Endodermal cell (in vitro differentiated cells): ENCODE measurements at regions not wholly inside any gene's neighbourhood (a gene's known extent, or its start where the extent isn't known, plus 50 kb on each side); places are given as distances from the start of the nearest gene placed in this dataset.

ENCODE experiments used
- DNase-seq: peaks from one replicate; pipeline ENCODE4 v3.0.0-alpha.2; 2017
- H3K27ac ChIP-seq: 2 replicates; pipeline ENCODE4 v1.5.1; 2013; ENCODE audit warnings: mild to moderate bottlenecking, low read depth, low read length, moderate library complexity
- H3K27me3 ChIP-seq: 2 replicates; pipeline ENCODE4 v1.6.1; 2013; ENCODE audit warnings: mild to moderate bottlenecking, low read length, moderate library complexity; ENCODE audit not compliant: insufficient read depth, control insufficient read depth, poor library complexity, severe bottlenecking
- H3K36me3 ChIP-seq: 2 replicates; pipeline ENCODE4 v1.7.0; 2013; ENCODE audit warnings: mild to moderate bottlenecking, low read length, moderate library complexity; ENCODE audit not compliant: control insufficient read depth, insufficient read depth
- H3K4me1 ChIP-seq: one replicate; pipeline ENCODE4 v1.7.0; 2013; ENCODE audit warnings: low read length; ENCODE audit not compliant: control insufficient read depth, insufficient read depth
- H3K4me3 ChIP-seq: 2 replicates; pipeline ENCODE4 v1.5.1; 2013; ENCODE audit warnings: mild to moderate bottlenecking, low read length, moderate library complexity
- H3K9ac ChIP-seq: 2 replicates; pipeline ENCODE4 v1.6.1; 2013; ENCODE audit warnings: mild to moderate bottlenecking, low read length, moderate library complexity; ENCODE audit not compliant: poor library complexity, severe bottlenecking; ENCODE audit errors: extremely low read depth
- H3K9me3 ChIP-seq: 2 replicates; pipeline ENCODE4 v1.6.1; 2013; ENCODE audit warnings: mild to moderate bottlenecking, low read length, moderate library complexity; ENCODE audit not compliant: control insufficient read depth
- H3K27ac Mint-ChIP-seq: 2 replicates; pipeline ENCODE4 v1.8.0; 2020; ENCODE audit warnings: mixed read lengths
- H3K27me3 Mint-ChIP-seq: 2 replicates; pipeline ENCODE4 v1.8.0; 2021; ENCODE audit warnings: mild to moderate bottlenecking, mixed read lengths; ENCODE audit not compliant: insufficient read depth
- H3K36me3 Mint-ChIP-seq: 2 replicates; pipeline ENCODE4 v1.8.0; 2020; ENCODE audit warnings: low read depth, mixed read lengths
- H3K4me1 Mint-ChIP-seq: 2 replicates; pipeline ENCODE4 v1.8.0; 2020; ENCODE audit warnings: mixed read lengths
- H3K4me3 Mint-ChIP-seq: 2 replicates; pipeline ENCODE4 v1.8.0; 2020; ENCODE audit warnings: mild to moderate bottlenecking, moderate library complexity, mixed read lengths
- H3K9me3 Mint-ChIP-seq: 2 replicates; pipeline ENCODE4 v1.8.0; 2020; ENCODE audit warnings: mild to moderate bottlenecking, mixed read lengths
- CTCF ChIP-seq: fragments of 200-600 bp; sonication (generic); conservative IDR thresholded peaks from 2 replicates; pipeline ENCODE4 v1.5.0; 2021; ENCODE audit warnings: antibody characterized with exemption, mild to moderate bottlenecking
- WGBS, 2 experiments: methylation state at CpG; one replicate each; pipeline versions ENCODE4 v1.1.5 to v1.1.7; 2013; ENCODE audit warnings: missing lambda C conversion rate in 2 of 2, mixed read lengths in 1 of 2; ENCODE audit not compliant: insufficient coverage in 1 of 2, insufficient read length in 1 of 2; 5-methylcytosine and 5-hydroxymethylcytosine counted together

- TF ChIP-seq CTCF: no peak
- no peaks in the 10 kb centered on the region for H3K27me3 ChIP-seq
- H3K27ac Mint-ChIP-seq: no peak overlapping the region
- no peak overlapping the region for H3K4me3 Mint-ChIP-seq
- no peak overlapping the region for H3K27ac ChIP-seq
- no peaks in the 10 kb centered on the region for H3K36me3 Mint-ChIP-seq
- WGBS, 2 experiments: 93 to 100% methylated on average over 1 to 2 of the region's 2 CpGs
- H3K4me3 ChIP-seq: peak overlapping the region; percentile 67
- peaks cover 13% of the 10 kb centered on the region for H3K9me3 ChIP-seq
- H3K27me3 Mint-ChIP-seq: no peaks in the 10 kb centered on the region
- DNase-seq: no peak
- peaks cover 9% of the 10 kb centered on the region for H3K9me3 Mint-ChIP-seq
- peaks cover 15% of the 10 kb centered on the region for H3K4me1 Mint-ChIP-seq
- H3K9ac ChIP-seq: no peak overlapping the region
- H3K4me1 ChIP-seq: peaks cover 9% of the 10 kb centered on the region
- H3K36me3 ChIP-seq: no peaks in the 10 kb centered on the region
Observed at GRCh38 chr1:106526650-106527049, 529.8 kb upstream of the PRMT6 start.

- Histone ChIP-seq H3K4me3 (no peak overlapping the region), H3K36me3 (no peaks in the 10 kb centered on the region), H3K4me1 (no peaks in the 10 kb centered on the region), H3K27me3 (no peaks in the 10 kb centered on the region), H3K27ac (no peak overlapping the region), H3K9ac (no peak overlapping the region), H3K9me3 (peaks cover 21% of the 10 kb centered on the region)
- peak; percentile 74 for TF ChIP-seq CTCF
- no peak for DNase-seq
- 77% methylated on average over 2 of the region's 2 CpGs; no CpG with 5 or more reads in 1 of the 2 experiments for WGBS, 2 experiments
- Mint-ChIP-seq H3K27me3 (no peaks in the 10 kb centered on the region), H3K4me1 (no peaks in the 10 kb centered on the region), H3K4me3 (no peak overlapping the region), H3K27ac (no peak overlapping the region), H3K9me3 (peaks cover 12% of the 10 kb centered on the region), H3K36me3 (no peaks in the 10 kb centered on the region)
Observed at GRCh38 chr1:106534612-106535011, 521.9 kb upstream of the PRMT6 start.

GRCh38 chr1:106536741-106537140, 519.7 kb upstream of the PRMT6 start:
- H3K9ac ChIP-seq: no peak overlapping the region
- no peaks in the 10 kb centered on the region for H3K4me1 ChIP-seq
- H3K4me3 Mint-ChIP-seq: no peak overlapping the region
- no peaks in the 10 kb centered on the region for H3K27me3 Mint-ChIP-seq
- no peaks in the 10 kb centered on the region for H3K27me3 ChIP-seq
- no peak overlapping the region for H3K27ac Mint-ChIP-seq
- no peaks in the 10 kb centered on the region for H3K36me3 ChIP-seq
- no peak for TF ChIP-seq CTCF
- H3K27ac ChIP-seq: no peak overlapping the region
- H3K4me1 Mint-ChIP-seq: no peaks in the 10 kb centered on the region
- no peak for DNase-seq
- H3K4me3 ChIP-seq: no peak overlapping the region
- no peaks in the 10 kb centered on the region for H3K36me3 Mint-ChIP-seq
- peaks cover 14% of the 10 kb centered on the region for H3K9me3 Mint-ChIP-seq
- H3K9me3 ChIP-seq: peaks cover 37% of the 10 kb centered on the region
